ENCODE measurements at regions not wholly inside any gene's neighbourhood (a gene's known extent, or its start where the extent isn't known, plus 50 kb on each side); places are given as distances from the start of the nearest gene placed in this dataset.

DNA sequence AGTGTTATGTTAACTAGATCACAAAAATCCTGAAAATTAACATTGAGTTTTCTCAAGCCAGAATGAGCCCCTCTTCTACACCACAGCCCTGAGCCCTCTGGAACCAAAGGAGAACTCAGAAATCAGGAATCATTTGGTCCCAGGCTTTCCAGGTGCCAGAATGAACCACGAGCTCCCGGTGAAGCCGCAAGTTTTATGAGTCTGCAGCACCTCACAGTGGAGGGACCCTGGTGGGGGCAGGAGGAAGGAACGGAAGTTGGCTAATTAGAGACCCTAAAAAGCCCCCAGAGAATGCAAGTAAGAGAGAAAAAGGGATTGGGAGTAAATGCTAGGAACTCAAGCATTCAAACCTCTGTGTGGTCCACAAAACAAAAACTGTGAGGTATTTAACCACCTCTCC, 52.9 kb upstream of the BCL2L14 start:
- no peak for DNase-seq

DNA sequence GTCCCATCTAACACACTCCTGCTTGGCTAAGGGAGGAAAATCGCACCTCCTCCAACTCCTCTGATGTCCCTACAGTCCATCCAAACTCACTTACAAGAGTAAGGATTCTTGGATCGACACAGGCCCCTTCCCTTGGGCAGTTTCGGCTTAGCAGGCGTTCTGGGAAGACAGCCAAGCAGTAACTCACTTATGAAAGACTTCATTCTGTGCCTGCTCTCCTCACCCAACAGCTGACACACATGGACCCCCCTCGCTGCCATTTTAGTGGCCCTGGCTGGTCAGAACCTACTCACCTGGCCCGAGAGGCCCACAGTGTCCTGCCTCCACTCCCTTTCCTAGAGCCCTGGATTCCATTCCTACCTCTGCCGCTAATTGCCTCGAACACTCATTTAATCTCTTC, 52.3 kb upstream of the BCL2L14 start:
- no peak for DNase-seq

DNA sequence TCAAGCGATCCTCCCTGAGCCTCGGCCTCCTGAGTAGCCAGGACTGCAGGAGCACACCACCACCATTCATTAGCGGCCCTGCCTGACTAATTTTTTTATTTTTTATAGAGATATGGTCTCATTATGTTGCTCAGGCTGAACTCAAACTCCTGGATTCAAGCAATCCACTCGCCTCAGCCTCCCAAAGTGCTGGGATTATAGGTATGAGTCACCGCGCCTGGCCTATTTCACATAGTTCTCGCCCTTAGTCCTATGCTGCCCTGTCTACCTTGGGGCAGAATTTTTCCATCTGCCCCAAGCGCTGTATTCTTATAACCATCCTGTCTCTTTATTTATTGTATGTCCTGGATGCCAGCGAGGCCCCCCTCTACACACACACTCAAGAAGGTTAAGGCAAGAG, 50.9 kb upstream of the BCL2L14 start:
- DNase-seq, result no peak

DNA sequence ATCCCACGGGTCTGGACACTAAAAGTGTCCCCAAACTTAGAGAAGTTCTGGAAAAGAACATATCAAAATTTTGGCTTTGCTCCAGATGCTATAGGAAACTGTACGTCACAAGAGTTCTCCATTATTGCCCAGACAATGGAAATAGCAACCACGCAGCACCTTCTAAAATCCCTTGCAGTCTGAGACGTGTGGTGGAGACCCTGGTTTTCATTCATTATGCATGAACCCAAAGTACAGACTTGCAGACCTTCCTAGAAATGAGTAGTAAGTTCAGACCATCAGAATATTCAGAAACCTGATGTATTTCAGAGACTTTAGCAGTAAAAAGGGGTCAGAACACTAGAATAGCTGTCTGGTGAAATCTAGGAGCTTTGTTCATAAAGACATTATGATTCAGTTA, 50.0 kb upstream of the BCL2L14 start:
- DNase-seq, result no peak

Measured in CD4-positive, alpha-beta T cell treated with Interleukin-12 subunit alpha and Interleukin-12 subunit beta, for 1 hour (primary cell).